ENCODE measurements at regions not wholly inside any gene's neighbourhood (a gene's known extent, or its start where the extent isn't known, plus 50 kb on each side); places are given as distances from the start of the nearest gene placed in this dataset.

- TF ChIP-seq MXI1 (conservative IDR thresholded peaks at IDR 0.05; ENCODE audit: poor library complexity, severe bottlenecking): no peak
Measured at GRCh38 chr11:129729823-129730222, 85.8 kb upstream of the TMEM45B start.

GRCh38 chr11:129731316-129731715 lies 84.3 kb upstream of the TMEM45B start:
- Histone ChIP-seq H4K20me1 (ENCODE audit: insufficient read depth) (no peaks in the 10 kb centered on the region), H3K27ac (ENCODE audit: low read length) (no peak overlapping the region), H3K9me3 (ENCODE audit: low read length) (no peaks in the 10 kb centered on the region), H3F3A (ENCODE audit: insufficient read depth, low read length, poor library complexity, severe bottlenecking) (no peaks in the 10 kb centered on the region), H3K9me2 (ENCODE audit: insufficient read depth, low read length) (no peaks in the 10 kb centered on the region), H2AFZ (ENCODE audit: low read depth, low read length) (no peak overlapping the region), H3K27me3 (ENCODE audit: insufficient read depth, low read depth, low read length) (no peaks in the 10 kb centered on the region), H3K9ac (ENCODE audit: low read length) (no peak overlapping the region), H3K36me3 (ENCODE audit: insufficient read depth, low read length) (no peaks in the 10 kb centered on the region), H3K4me3 (ENCODE audit: low read length) (no peak overlapping the region), H3K4me2 (ENCODE audit: low read length) (no peak overlapping the region), H3K79me2 (replicated peaks; ENCODE audit: insufficient read depth, low read length) (no peaks in the 10 kb centered on the region)
- TF ChIP-seq TAF1 (IDR thresholded peaks at IDR 0.05; ENCODE audit: low read depth): no peak
- TF ChIP-seq REST (IDR thresholded peaks at IDR 0.05; ENCODE audit: borderline replicate concordance): no peak
- TF ChIP-seq EZH2 (IDR thresholded peaks at IDR 0.05; ENCODE audit: borderline replicate concordance, insufficient read depth, low read length, poor library complexity, severe bottlenecking): no peak
- no peak for TF ChIP-seq CTCF (IDR thresholded peaks at IDR 0.05; ENCODE audit: poor library complexity, severe bottlenecking)
- no peak for TF ChIP-seq EP300 (conservative IDR thresholded peaks at IDR 0.05; ENCODE audit: poor library complexity, severe bottlenecking)
- TF ChIP-seq MXI1 (conservative IDR thresholded peaks at IDR 0.05; ENCODE audit: poor library complexity, severe bottlenecking): no peak
- TF ChIP-seq POLR2AphosphoS5 (IDR thresholded peaks at IDR 0.05): no peak
- no peak for TF ChIP-seq SMC3 (conservative IDR thresholded peaks at IDR 0.05; ENCODE audit: poor library complexity)
- no peak for TF ChIP-seq RAD21 (conservative IDR thresholded peaks at IDR 0.05)

More at GRCh38 chr11:129729823-129730222, 85.8 kb upstream of the TMEM45B start:
- H4K20me1 ChIP-seq (ENCODE audit: insufficient read depth): no peaks in the 10 kb centered on the region
- H3K4me2 ChIP-seq (ENCODE audit: low read length): no peak overlapping the region
- no peaks in the 10 kb centered on the region for H3K79me2 ChIP-seq (replicated peaks; ENCODE audit: insufficient read depth, low read length)
- no peaks in the 10 kb centered on the region for H3K36me3 ChIP-seq (ENCODE audit: insufficient read depth, low read length)
- H3K9ac ChIP-seq (ENCODE audit: low read length): no peak overlapping the region
- no peak overlapping the region for H2AFZ ChIP-seq (ENCODE audit: low read depth, low read length)
- H3K27ac ChIP-seq (ENCODE audit: low read length): no peak overlapping the region
- H3K9me3 ChIP-seq (ENCODE audit: low read length): no peaks in the 10 kb centered on the region
- no peaks in the 10 kb centered on the region for H3K9me2 ChIP-seq (ENCODE audit: insufficient read depth, low read length)
- no peak overlapping the region for H3K4me3 ChIP-seq (ENCODE audit: low read length)
- no peaks in the 10 kb centered on the region for H3F3A ChIP-seq (ENCODE audit: insufficient read depth, low read length, poor library complexity, severe bottlenecking)
- H3K27me3 ChIP-seq (ENCODE audit: insufficient read depth, low read depth, low read length): no peaks in the 10 kb centered on the region

- no peaks in the 10 kb centered on the region for H3K9me2 ChIP-seq (ENCODE audit: insufficient read depth, low read length)
- H3K79me2 ChIP-seq (replicated peaks; ENCODE audit: insufficient read depth, low read length): no peaks in the 10 kb centered on the region
- TF ChIP-seq SMC3 (conservative IDR thresholded peaks at IDR 0.05; ENCODE audit: poor library complexity): no peak
- no peak for TF ChIP-seq REST (IDR thresholded peaks at IDR 0.05; ENCODE audit: borderline replicate concordance)
- no peak for TF ChIP-seq MXI1 (conservative IDR thresholded peaks at IDR 0.05; ENCODE audit: poor library complexity, severe bottlenecking)
- no peak for TF ChIP-seq POLR2AphosphoS5 (IDR thresholded peaks at IDR 0.05)
- TF ChIP-seq TAF1 (IDR thresholded peaks at IDR 0.05; ENCODE audit: low read depth): no peak
- no peak for TF ChIP-seq EP300 (conservative IDR thresholded peaks at IDR 0.05; ENCODE audit: poor library complexity, severe bottlenecking)
- TF ChIP-seq CTCF (IDR thresholded peaks at IDR 0.05; ENCODE audit: poor library complexity, severe bottlenecking): no peak
- no peak for TF ChIP-seq RAD21 (conservative IDR thresholded peaks at IDR 0.05)
- TF ChIP-seq EZH2 (IDR thresholded peaks at IDR 0.05; ENCODE audit: borderline replicate concordance, insufficient read depth, low read length, poor library complexity, severe bottlenecking): no peak
- H3K4me3 ChIP-seq (ENCODE audit: low read length): no peak overlapping the region
- no peak overlapping the region for H3K27ac ChIP-seq (ENCODE audit: low read length)
- H3K4me2 ChIP-seq (ENCODE audit: low read length): no peak overlapping the region
- no peak overlapping the region for H2AFZ ChIP-seq (ENCODE audit: low read depth, low read length)
- H3K27me3 ChIP-seq (ENCODE audit: insufficient read depth, low read depth, low read length): no peaks in the 10 kb centered on the region
- H3K36me3 ChIP-seq (ENCODE audit: insufficient read depth, low read length): no peaks in the 10 kb centered on the region
- H3K9ac ChIP-seq (ENCODE audit: low read length): no peak overlapping the region
- no peaks in the 10 kb centered on the region for H4K20me1 ChIP-seq (ENCODE audit: insufficient read depth)
- no peaks in the 10 kb centered on the region for H3F3A ChIP-seq (ENCODE audit: insufficient read depth, low read length, poor library complexity, severe bottlenecking)
- H3K9me3 ChIP-seq (ENCODE audit: low read length): no peaks in the 10 kb centered on the region
Measured at GRCh38 chr11:129732941-129733340, 82.7 kb upstream of the TMEM45B start.
